ENCODE measurements at regions not wholly inside any gene's neighbourhood (a gene's known extent, or its start where the extent isn't known, plus 50 kb on each side); places are given as distances from the start of the nearest gene placed in this dataset.

DNA sequence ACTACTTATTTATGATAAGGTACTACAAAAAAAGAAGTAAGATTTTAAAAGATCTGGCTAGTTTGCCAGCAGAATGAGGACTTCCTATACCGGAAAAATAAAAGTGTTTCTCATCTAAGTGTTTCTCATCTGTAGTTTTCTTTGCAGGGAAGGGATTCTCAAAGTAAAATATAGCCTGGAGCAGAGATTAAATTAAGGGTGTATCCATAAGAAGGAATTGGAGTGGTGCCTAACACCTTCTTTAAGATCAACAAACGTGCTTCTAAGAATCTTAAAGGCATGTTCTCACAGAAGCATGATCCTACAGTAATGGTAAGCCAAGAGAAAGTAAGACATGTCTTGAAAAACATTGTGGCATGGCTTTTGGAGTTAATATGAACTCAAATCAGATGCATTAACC lies 528.2 kb downstream of the GBA3 start:
- ChIA-PET POLR2A (no interaction called here), CTCF (interaction anchor here (0.9 kb wide), 1 partner anchor 13 kb away, joined by 3 read pairs; no protein-coding TSS in a partner anchor)
- DNase-seq (ENCODE audit: unreplicated experiment), result peak; percentile 6
- intact Hi-C loops (cut with micrococcal nuclease), result no loop called here
- Mint-ChIP-seq H3K9me3 (ENCODE audit: unreplicated experiment) (no peaks in the 10 kb centered on the region), H3K27me3 (ENCODE audit: insufficient read depth, unreplicated experiment) (no peaks in the 10 kb centered on the region), H3K36me3 (ENCODE audit: insufficient read depth, unreplicated experiment) (no peaks in the 10 kb centered on the region), H3K4me1 (ENCODE audit: insufficient read depth, unreplicated experiment) (no peaks in the 10 kb centered on the region), H3K27ac (ENCODE audit: low read depth, unreplicated experiment) (no peak overlapping the region), H3K4me3 (ENCODE audit: unreplicated experiment) (no peak overlapping the region)
- TF ChIP-seq, protein P1, sequence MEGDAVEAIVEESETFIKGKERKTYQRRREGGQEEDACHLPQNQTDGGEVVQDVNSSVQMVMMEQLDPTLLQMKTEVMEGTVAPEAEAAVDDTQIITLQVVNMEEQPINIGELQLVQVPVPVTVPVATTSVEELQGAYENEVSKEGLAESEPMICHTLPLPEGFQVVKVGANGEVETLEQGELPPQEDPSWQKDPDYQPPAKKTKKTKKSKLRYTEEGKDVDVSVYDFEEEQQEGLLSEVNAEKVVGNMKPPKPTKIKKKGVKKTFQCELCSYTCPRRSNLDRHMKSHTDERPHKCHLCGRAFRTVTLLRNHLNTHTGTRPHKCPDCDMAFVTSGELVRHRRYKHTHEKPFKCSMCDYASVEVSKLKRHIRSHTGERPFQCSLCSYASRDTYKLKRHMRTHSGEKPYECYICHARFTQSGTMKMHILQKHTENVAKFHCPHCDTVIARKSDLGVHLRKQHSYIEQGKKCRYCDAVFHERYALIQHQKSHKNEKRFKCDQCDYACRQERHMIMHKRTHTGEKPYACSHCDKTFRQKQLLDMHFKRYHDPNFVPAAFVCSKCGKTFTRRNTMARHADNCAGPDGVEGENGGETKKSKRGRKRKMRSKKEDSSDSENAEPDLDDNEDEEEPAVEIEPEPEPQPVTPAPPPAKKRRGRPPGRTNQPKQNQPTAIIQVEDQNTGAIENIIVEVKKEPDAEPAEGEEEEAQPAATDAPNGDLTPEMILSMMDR (IDR thresholded peaks at IDR 0.05; ENCODE audit: unreplicated experiment), result no peak
- BruUV-seq (replicated peaks), result no TSS peak

DNA sequence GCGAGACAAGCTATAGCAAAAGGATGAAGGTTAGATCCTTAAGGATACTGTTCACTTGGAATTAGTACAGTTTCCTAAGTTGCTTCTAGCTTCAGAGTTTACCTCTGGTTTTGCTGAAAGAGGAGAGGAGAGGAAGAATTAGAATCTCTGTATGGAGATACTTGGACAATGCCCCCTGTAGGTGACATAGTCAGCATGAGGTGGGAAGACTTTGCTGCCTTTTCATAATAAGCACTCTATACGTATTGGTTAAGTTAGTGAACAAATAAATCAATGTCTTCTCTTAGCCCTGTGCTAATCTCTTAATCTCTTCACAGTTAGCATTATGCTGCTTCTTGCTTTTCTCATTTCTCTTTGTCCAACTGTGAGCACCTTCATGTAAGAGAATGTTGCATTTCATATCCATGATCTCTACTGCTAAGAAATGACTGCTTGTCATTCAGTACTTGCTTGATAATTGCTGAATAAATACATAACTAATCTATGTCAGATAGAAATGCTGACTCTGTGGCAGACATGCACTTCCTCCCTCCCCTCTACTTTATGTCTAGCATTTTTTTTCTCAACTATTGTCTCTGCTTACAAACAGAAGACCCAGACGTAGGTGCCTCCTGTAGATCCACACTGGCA lies 527.2 kb downstream of the GBA3 start:
- TF ChIP-seq, protein P1 (IDR thresholded peaks at IDR 0.05; ENCODE audit: unreplicated experiment), result no peak
- BruUV-seq (replicated peaks), result no TSS peak
- DNase-seq (ENCODE audit: unreplicated experiment), result no peak
- Mint-ChIP-seq H3K9me3 (ENCODE audit: unreplicated experiment) (no peaks in the 10 kb centered on the region), H3K4me1 (ENCODE audit: insufficient read depth, unreplicated experiment) (no peaks in the 10 kb centered on the region), H3K27me3 (ENCODE audit: insufficient read depth, unreplicated experiment) (no peaks in the 10 kb centered on the region), H3K36me3 (ENCODE audit: insufficient read depth, unreplicated experiment) (no peaks in the 10 kb centered on the region), H3K27ac (ENCODE audit: low read depth, unreplicated experiment) (no peak overlapping the region), H3K4me3 (ENCODE audit: unreplicated experiment) (no peak overlapping the region)
- intact Hi-C loops (cut with micrococcal nuclease), result no loop called here
- ChIA-PET CTCF (no interaction called here), POLR2A (no interaction called here)

DNA sequence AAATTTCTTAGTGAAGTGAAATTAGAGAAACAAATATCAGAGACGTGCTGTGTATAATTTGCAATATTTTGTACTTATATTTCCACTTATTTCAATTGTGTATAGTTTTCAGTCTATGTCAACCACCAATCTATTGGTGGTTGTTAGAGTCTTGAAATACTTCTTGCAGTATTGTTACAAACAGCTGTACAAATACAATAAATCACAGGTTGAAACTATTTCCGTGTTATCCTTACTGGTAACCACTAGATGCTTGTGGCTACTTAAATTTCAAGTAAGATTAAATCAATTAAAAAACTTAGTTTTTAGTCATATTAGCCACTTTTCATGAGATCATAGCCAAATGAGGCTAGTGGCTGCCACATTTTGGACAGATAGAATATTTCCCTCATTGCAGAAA lies 520.5 kb downstream of the GBA3 start:
- BruUV-seq (replicated peaks), result no TSS peak
- no peaks in the 10 kb centered on the region for H3K4me1 Mint-ChIP-seq (ENCODE audit: insufficient read depth, unreplicated experiment)
- H3K27me3 Mint-ChIP-seq (ENCODE audit: insufficient read depth, unreplicated experiment), result no peaks in the 10 kb centered on the region
- POLR2A ChIA-PET, result no interaction called here
- CTCF ChIA-PET, result interaction anchor here (0.6 to 0.8 kb wide), 2 partner anchors 24 to 1951 kb away, joined by 3 read pairs; no protein-coding TSS in a partner anchor
- H3K9me3 Mint-ChIP-seq (ENCODE audit: unreplicated experiment), result no peaks in the 10 kb centered on the region
- DNase-seq (ENCODE audit: unreplicated experiment), result no peak
- TF ChIP-seq, protein P1 (IDR thresholded peaks at IDR 0.05; ENCODE audit: unreplicated experiment), result no peak
- no peak overlapping the region for H3K4me3 Mint-ChIP-seq (ENCODE audit: unreplicated experiment)
- H3K27ac Mint-ChIP-seq (ENCODE audit: low read depth, unreplicated experiment), result no peak overlapping the region
- intact Hi-C loops (cut with micrococcal nuclease), result no loop called here
- no peaks in the 10 kb centered on the region for H3K36me3 Mint-ChIP-seq (ENCODE audit: insufficient read depth, unreplicated experiment)

DNA sequence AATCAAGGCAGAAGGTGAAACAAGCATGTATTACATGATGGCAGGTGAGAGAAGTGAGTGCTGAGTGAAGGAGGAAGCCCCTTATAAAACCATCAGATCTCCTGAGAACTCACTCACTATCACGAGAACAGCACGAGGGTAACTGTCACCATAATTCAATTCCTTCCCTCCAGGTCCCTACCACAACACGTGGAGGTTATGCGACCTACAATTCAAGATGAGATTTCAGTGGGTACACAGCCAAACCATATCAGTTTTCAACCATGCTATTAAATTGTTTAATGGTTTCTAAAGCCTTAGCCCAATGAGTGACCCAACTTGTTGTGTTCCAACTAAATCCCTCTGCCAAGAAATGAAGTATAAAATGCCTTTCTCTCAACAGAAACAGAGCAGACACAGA lies 519.8 kb downstream of the GBA3 start:
- TF ChIP-seq, protein P1 (IDR thresholded peaks at IDR 0.05; ENCODE audit: unreplicated experiment), result no peak
- H3K36me3 Mint-ChIP-seq (ENCODE audit: insufficient read depth, unreplicated experiment), result no peaks in the 10 kb centered on the region
- intact Hi-C loops (cut with micrococcal nuclease), result no loop called here
- H3K9me3 Mint-ChIP-seq (ENCODE audit: unreplicated experiment), result no peaks in the 10 kb centered on the region
- POLR2A ChIA-PET, result interaction anchor here (0.7 to 1.4 kb wide), 2 partner anchors 20 to 486 kb away, joined by 3 to 4 read pairs; no protein-coding TSS in a partner anchor
- H3K4me3 Mint-ChIP-seq (ENCODE audit: unreplicated experiment), result no peak overlapping the region
- no peak overlapping the region for H3K27ac Mint-ChIP-seq (ENCODE audit: low read depth, unreplicated experiment)
- no peaks in the 10 kb centered on the region for H3K4me1 Mint-ChIP-seq (ENCODE audit: insufficient read depth, unreplicated experiment)
- no TSS peak for BruUV-seq (replicated peaks)
- no peaks in the 10 kb centered on the region for H3K27me3 Mint-ChIP-seq (ENCODE audit: insufficient read depth, unreplicated experiment)
- CTCF ChIA-PET, result interaction anchor here (0.7 to 1.2 kb wide), 3 partner anchors 10 to 60 kb away, joined by 3 to 4 read pairs (median 4); no protein-coding TSS in a partner anchor
- no peak for DNase-seq (ENCODE audit: unreplicated experiment)
